DND-41 (cell line): ENCODE measurements at regions not wholly inside any gene's neighbourhood (a gene's known extent, or its start where the extent isn't known, plus 50 kb on each side); places are given as distances from the start of the nearest gene placed in this dataset.

Source experiments
- EZH2 ChIP-seq: IDR thresholded peaks from 3 replicates; pipeline ENCODE4 v1.6.1; 2012; ENCODE audit warnings: borderline replicate concordance, low read depth, mild to moderate bottlenecking, moderate library complexity, low read length, inconsistent platforms; ENCODE audit not compliant: severe bottlenecking
- TF ChIP-seq, protein P1 (sequence below): IDR thresholded peaks from 2 replicates; pipeline ENCODE4 v1.5.1; 2012; ENCODE audit warnings: borderline replicate concordance, low read length, moderate library complexity, mild to moderate bottlenecking; ENCODE audit not compliant: poor library complexity, severe bottlenecking; ENCODE audit errors: extremely low read depth

DNA sequence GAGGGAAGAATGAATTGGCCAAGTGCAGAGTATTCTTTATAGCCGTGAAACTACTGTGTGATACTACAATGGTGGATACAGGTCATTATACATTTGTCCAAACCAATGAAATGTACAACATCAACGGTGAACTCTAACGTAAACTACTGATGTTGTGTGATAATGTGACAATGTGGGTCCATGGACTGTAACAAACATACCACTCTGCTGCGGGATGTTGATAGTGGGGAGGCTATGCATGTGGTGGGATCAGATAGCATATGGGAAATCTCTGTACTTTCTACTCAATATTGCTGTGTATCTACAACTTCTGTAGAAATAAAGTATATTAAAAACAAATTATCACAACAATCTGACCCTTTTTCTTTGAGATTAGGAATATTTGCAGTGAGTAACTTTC lies 101.1 kb downstream of the TEX13C start:
- no peak for TF ChIP-seq EZH2
- TF ChIP-seq, protein P1, sequence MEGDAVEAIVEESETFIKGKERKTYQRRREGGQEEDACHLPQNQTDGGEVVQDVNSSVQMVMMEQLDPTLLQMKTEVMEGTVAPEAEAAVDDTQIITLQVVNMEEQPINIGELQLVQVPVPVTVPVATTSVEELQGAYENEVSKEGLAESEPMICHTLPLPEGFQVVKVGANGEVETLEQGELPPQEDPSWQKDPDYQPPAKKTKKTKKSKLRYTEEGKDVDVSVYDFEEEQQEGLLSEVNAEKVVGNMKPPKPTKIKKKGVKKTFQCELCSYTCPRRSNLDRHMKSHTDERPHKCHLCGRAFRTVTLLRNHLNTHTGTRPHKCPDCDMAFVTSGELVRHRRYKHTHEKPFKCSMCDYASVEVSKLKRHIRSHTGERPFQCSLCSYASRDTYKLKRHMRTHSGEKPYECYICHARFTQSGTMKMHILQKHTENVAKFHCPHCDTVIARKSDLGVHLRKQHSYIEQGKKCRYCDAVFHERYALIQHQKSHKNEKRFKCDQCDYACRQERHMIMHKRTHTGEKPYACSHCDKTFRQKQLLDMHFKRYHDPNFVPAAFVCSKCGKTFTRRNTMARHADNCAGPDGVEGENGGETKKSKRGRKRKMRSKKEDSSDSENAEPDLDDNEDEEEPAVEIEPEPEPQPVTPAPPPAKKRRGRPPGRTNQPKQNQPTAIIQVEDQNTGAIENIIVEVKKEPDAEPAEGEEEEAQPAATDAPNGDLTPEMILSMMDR: no peak
